SK-N-MC (cell line): ENCODE measurements at regions not wholly inside any gene's neighbourhood (a gene's known extent, or its start where the extent isn't known, plus 50 kb on each side); places are given as distances from the start of the nearest gene placed in this dataset.

Experiments used
- EZH2 ChIP-seq: fragments of 200-600 bp; sonication (generic); IDR thresholded peaks from one replicate; pipeline ENCODE4 v1.6.1; 2017; ENCODE audit warnings: antibody characterized with exemption
- POLR2AphosphoS5 ChIP-seq: IDR thresholded peaks from 2 replicates; pipeline ENCODE4 v1.6.1; 2012; ENCODE audit warnings: mild to moderate bottlenecking, low read depth, low read length, borderline replicate concordance

GRCh38 chr20:51216850-51217249, 193.9 kb upstream of the KCNG1 start:
- no peak for TF ChIP-seq EZH2
- TF ChIP-seq POLR2AphosphoS5, result no peak
